ELF-1 (cell line): ENCODE measurements at regions not wholly inside any gene's neighbourhood (a gene's known extent, or its start where the extent isn't known, plus 50 kb on each side); places are given as distances from the start of the nearest gene placed in this dataset.

Experiments used
- DNase-seq: peaks from one replicate; pipeline ENCODE4 v3.0.0-alpha.2; 2016; ENCODE audit warnings: low read depth, low spot score

- no peak for DNase-seq
Measured at GRCh38 chr7:24199978-24200377, 84.0 kb upstream of the NPY start.

- no peak for DNase-seq
Measured at GRCh38 chr7:24200407-24200966, 83.5 kb upstream of the NPY start.

GRCh38 chr7:24201226-24201625 is 82.8 kb upstream of the NPY start:
- DNase-seq: peak; percentile 27

GRCh38 chr7:24212073-24212472 is 71.9 kb upstream of the NPY start:
- no peak for DNase-seq

GRCh38 chr7:24213311-24213710 is 70.7 kb upstream of the NPY start:
- DNase-seq: no peak

GRCh38 chr7:24214670-24215069 is 69.3 kb upstream of the NPY start:
- no peak for DNase-seq

- no peak for DNase-seq
Measured at GRCh38 chr7:24216576-24217125, 67.3 kb upstream of the NPY start.

- DNase-seq: no peak
Measured at GRCh38 chr7:24221500-24221899, 62.5 kb upstream of the NPY start.

GRCh38 chr7:24227068-24227467 is 56.9 kb upstream of the NPY start:
- DNase-seq: no peak

GRCh38 chr7:24227603-24228359 is 56.2 kb upstream of the NPY start:
- DNase-seq: peak; percentile 37

- DNase-seq: no peak
Measured at GRCh38 chr7:24229481-24230226, 54.3 kb upstream of the NPY start.

GRCh38 chr7:24231493-24231892 is 52.5 kb upstream of the NPY start:
- DNase-seq: no peak

GRCh38 chr7:24233386-24233785 is 50.6 kb upstream of the NPY start:
- DNase-seq: no peak
